HG03520 (cell line): ENCODE measurements at regions not wholly inside any gene's neighbourhood (a gene's known extent, or its start where the extent isn't known, plus 50 kb on each side); places are given as distances from the start of the nearest gene placed in this dataset.
"Not testable (repeated sequence)": the region's sequence is repeated elsewhere in the genome, so short reads cannot be mapped to it uniquely, and the experiment has no call there.

Source experiments
- ATAC-seq: cut with Tn5 transposase; IDR thresholded peaks from one replicate; pipeline ENCODE4 v1.9.1; 2021; ENCODE audit warnings: mild to moderate bottlenecking, moderate library complexity; ENCODE audit not compliant: unreplicated experiment

DNA sequence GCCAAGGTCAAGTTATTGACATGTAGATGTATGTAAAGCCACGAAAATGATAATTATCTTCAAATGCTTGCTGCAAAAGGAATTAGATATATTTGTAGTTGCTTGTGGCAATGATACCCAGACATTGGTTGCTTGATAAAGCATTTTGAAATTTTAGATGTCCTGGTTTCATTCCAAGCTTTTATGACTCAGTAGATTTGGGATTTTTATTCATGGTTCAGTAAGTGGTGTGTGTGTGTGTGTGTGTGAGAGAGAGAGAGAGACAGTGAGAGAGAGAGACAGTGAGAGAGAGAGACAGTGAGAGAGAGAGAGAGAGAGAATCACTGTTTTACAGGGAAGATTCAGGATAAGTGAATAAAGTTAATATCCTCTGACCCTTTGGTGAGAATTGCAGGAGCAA is 498.2 kb upstream of the C1orf87 start:
- no peak for ATAC-seq

DNA sequence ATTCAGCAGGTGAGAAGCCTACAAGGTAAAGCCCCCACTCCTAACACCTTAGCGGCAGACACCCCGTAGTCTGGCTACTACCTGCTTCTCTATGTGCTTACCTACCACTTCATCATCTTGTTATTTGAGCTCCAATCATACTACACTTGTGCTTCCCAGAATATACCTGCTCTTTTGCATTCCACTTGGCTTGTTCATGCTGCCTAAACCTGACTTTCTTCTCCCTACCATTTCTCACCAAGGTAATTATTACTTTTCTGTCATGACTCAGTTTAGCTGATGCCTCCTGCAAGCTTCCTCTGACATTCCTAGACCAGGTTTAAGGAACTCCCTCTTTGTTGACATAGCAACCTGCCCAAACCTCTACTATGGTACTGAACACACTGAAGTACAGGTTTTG is 495.6 kb upstream of the C1orf87 start:
- ATAC-seq = no peak

DNA sequence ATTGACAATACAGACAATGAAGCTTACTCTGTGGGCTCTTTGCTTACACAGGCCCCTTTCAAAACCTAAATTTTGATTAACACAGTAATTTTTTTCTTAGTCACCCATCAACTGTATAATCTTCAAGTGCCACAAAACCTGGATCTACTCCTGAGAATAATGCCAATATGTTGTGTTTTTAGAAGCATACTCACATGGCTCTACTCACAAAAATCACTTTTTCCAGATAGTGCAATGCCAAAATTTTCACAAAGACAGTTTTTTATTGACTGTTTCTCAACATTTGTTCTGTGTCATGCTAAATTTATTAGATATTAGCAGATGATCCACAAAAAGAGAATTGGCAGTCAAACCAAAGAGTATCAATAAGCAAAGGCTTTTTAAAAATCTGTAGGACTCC is 493.7 kb upstream of the C1orf87 start:
- ATAC-seq = no peak

DNA sequence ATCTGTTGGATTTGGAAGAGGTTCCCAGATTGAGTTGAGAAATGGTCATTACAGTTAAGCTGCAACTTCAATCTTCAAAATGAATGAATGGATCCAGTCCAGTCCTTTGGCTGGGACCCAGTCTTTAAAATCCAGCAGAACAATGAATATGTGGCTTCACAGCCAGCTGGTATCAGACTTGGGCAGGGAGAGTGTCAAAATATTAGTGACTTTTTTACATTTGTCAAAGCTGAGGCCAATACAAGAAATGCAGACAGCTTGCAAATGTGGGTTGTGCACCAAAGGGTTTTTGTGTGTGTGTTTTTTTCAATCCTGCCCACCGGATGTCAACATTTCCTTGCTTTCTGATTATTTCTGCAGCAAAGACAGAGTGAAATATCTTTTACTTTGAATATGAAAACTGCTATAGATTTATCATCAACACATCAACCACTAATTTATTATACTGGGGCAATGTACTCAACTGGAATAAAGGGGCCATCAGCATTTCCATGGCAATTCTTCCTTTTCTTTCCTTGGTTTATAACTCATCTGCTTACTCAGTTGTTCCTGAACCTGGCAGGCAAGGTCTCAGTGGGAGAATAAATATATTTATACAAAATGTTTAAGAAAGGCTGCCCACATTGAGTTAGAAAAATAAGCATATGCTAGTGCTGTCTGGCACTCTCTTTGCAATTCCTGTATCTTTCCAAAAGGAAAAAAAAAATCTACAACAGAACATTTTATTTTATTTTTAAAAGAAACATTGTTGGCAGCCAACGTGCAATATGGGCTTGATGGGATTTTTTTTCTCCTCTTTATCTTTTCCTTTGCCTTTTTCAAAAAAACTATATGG is 491.6 kb upstream of the C1orf87 start:
- ATAC-seq = no peak

DNA sequence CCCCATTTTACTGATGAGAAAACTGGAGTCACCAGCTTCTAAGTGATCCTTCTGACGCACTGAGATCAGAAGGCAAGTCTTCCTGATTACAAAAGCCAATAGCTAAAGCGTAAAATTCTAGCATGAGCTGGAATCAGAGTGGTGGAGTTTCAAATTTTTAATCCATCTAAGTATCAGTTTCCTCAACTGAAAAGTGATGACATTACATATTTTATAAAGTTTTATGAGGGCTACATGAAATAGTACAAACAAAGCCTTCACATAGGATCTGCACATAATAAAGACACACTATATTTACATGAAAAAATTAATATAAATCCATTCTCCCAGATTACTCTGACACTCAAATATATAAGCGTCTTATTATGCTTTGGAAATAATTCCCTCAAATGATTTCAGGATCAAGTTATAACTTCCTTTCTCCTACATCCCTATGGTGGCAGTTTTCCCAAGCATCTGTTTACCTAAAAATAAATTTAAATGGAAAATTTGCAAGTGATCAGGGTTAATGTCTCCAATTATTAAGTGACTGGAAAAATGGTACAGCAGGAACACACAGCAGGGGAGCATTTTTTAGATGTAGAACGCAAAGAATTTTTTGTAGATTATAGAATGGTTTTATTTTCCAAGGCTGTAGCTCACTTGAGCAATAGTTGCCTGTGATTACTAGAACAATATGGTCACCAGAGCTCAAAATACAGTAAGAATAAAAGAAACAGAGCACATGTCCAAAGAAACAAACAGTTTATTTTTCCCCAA is 490.4 kb upstream of the C1orf87 start:
- no peak for ATAC-seq

DNA sequence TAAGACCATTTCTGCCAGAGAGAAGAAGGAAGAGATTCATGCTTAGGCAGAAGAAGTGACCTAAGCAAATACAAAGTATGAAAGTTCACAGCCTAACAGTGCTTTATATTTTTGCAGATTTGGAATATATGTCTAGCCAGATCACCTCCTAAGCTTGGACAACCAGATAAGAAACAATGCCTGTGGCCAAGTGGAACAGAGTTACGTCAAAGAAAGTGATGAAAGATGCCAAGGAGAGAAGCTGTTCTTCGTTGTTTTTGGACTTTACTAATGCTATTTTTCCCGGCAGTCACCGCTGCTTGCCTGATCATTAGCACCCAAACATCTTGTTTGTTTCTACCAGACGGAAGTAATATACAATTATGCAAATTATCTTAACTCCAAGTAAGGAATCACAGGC is 489.2 kb upstream of the C1orf87 start:
- ATAC-seq = no peak

DNA sequence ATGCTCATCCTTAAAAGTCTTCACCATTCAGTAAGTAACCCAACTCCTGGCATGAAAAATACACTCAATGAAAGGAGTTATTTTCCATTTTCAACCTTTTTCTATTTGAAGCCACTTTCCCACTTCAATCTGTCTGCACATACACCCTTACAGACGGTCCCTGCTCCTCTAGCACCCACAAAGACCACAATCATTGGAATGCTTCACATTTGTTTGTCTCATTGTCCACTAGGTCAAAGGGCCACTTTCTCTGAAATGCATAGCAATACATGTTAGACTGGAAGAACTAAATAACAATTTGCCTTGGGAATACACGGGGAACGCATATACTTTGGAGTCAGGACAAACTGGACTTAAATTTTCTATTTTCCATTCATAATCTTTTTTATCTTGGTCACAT is 487.1 kb upstream of the C1orf87 start:
- ATAC-seq = no peak

DNA sequence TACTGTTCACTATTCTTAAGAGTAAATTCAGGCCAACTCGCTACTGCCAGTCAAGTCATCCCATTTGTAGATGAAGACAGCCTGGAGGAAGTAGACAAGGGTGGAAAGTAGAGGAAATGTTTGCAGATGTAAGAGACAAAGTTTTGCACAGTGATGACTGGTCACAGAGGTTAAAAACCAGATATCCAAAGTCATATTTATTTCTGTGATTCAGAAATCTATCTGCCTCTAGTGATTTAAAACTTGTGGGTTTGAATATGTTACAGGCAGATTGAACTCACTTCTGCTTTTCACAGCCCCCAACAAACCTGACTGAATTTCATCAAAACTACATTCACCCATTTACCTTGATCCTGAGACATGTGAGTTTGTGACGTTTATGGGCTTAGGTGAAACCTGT is 484.7 kb upstream of the C1orf87 start:
- ATAC-seq = no peak

DNA sequence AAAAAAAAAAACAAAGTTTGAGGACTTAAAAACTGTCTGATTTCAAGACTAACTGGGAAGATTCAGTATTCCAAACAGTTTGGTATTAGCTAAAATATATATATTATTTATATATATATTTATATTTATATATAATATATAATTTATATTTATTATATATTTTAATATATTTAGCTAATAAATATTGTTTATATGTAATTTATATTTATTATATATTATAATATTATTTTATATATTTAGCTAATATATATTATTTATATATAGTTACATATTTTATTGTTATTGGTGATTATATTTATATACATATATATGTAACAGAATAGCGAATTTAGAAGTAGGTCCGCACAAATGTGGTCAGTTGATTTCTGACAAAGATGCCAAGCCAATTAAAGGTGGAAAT is 480.2 kb upstream of the C1orf87 start:
- no peak for ATAC-seq

DNA sequence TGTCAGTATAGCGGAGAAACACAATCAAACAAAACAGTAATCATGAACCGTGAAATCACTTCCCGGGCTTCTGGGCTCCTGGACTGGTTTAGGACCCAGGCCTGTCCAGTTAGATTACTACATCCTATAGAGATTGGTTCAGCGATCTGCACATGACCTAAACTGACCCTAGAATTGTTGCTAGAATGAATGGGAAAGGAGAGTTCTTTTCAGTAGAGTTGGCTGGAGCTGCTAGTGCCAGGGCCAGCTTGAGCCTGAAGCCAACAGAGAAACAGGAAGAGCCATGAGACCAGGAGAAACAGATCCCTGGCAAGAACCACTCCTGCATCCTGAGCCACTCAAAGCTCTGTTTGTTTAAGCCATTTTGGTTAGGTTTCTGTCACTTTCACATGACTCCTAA is 474.3 kb upstream of the C1orf87 start:
- no peak for ATAC-seq

DNA sequence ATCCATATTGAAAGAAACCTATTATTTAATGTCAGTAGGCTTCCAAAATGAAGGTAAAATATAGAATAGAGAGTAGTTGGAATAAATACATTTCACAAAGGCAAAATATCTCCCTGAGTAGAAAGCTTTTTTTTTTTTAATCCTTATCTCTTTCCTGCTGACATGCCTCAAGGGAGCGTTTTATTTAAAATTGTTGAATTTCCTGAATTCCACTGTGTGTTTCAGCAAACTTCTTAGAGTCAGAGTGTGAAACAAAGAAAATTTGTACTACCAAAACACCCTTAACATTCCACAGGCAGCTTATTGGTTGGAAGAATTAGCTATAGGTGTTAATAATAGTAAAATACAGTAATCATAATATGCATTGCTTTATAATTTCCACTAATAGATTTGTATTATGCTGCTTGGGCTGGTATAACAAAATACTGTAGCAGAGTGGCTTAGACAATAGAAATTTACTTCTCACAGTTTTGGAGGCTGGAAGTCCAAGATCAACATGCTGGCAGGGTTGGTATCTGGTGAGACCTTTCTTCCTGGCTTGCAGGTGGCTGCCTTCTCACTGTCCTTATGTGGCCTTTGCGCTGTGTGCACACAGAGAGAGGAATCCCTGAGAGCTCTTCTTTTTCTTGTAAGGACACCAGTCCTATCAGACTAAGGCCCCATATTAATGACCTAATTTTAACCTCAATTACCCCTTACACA is 468.4 kb upstream of the C1orf87 start:
- ATAC-seq = no peak

DNA sequence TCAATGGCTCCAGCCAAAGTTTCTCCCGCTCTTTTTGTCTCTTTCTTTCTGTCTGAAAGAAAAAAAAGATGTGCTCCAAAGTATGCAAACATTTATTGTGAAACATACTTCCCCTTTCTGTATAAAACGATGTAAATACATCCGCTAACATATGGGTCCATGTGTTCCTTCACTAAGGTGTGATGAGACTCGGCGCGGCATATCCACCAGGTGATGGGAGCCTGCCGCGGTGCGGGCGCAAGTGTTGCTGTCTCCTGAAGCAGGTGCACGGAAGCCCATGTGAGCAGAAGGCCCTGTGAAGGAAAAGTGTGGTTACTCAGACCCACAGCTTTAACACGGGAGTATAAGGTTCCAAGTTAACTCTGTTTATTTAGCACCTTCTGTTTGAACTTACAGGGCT is 466.6 kb upstream of the C1orf87 start:
- no peak for ATAC-seq

DNA sequence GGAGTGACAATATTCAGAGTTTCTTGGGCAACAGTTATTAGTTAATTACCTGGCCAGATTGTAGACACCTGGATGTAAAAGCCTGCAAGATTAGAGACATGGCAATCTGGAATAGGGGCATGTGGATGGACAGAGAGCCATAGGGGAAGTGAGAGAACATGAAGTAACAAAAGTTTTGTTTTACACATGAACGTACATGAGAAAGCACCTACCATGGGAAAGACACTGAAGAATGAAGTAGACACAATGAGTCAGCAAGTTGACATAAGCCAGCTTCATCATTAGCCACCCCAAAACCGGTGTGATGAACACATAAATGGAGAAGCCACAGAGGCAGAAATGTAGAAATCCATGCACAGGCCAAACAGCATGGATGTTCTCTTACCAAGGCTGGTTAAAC is 462.1 kb upstream of the C1orf87 start:
- no peak for ATAC-seq

DNA sequence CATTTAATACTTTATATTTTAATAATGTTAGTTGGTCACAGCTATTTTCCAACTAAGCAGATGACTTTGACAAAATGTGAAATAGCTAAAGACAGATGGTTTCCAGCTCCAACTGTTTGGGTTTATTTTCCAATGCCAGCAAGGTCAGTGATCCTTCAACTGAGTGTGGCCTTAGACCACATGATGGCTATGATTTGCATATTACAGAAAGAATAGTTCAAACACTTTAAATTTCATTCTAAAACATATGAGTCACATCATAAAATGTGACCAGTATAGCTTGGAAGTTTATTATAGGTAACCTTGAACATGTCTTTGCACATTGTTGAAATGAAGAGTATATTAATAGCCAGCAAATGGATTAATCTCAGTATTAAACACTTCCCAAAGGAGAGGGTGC is 454.0 kb upstream of the C1orf87 start:
- no peak for ATAC-seq

DNA sequence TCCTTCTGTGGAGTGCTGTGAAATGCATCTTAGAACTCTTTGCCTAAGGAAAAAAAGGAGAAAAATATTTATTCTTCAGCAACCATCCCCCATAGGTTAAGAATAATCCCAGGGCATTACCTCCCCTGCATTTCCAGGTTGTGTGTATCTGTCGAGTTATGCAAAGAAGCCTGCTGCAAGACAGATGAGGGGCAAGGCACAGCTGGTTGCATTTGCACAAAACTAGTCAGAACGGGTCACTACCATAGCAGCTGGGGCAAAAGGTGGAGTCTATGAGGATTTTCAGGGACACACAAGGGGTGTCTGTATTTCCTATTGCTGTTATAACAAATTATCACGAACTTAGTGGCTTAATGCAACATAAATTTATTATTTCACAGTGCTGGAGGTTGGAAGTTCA is 443.4 kb upstream of the C1orf87 start:
- ATAC-seq = no peak

DNA sequence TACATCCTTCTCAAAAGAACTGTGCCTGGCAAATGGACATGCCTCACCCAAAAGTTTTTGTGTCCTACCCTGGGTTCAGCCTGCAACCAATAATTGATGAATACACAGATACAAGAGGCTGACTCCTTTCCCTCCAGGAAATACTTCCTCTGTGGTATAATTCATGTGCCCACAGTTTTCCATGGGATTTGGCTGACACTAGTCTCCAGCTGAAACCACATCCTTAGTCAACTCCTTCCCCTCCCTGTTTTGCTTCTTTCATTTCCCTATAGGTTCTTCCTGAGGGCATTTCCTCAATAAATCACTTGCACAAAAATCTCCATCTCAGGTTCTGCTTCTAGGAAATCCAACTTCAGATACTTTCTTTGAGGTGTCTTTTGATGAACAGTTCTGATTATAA is 436.6 kb upstream of the C1orf87 start:
- ATAC-seq = no peak

DNA sequence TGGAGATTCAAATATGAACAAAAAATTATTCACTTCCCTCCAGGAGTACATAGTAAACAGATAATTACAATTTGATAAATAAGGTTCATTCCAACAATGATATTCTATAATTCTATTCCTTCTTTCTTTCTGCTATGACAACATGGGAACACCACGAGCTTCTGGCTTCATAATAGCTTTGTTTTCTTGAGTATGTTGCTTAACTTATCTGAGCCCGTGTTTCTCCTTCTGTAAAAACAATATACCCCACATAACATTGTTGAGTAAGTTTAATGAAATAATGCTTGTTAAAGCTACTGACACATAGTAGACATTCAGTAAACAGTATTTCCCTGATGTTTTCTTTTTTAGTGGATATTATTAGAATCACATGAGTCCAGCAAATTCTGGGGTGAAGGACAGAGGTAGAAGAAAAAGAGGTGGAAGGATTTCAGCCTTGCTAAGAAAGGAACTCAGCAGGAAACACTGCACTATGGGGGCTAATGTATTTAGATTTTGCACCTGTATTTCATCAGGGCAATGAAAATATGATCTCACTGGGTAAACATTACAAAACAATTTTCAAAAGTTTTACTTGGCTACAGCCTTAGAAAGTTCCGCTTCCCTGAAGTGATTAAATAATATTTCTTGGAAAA is 430.8 kb upstream of the C1orf87 start:
- ATAC-seq = no peak

DNA sequence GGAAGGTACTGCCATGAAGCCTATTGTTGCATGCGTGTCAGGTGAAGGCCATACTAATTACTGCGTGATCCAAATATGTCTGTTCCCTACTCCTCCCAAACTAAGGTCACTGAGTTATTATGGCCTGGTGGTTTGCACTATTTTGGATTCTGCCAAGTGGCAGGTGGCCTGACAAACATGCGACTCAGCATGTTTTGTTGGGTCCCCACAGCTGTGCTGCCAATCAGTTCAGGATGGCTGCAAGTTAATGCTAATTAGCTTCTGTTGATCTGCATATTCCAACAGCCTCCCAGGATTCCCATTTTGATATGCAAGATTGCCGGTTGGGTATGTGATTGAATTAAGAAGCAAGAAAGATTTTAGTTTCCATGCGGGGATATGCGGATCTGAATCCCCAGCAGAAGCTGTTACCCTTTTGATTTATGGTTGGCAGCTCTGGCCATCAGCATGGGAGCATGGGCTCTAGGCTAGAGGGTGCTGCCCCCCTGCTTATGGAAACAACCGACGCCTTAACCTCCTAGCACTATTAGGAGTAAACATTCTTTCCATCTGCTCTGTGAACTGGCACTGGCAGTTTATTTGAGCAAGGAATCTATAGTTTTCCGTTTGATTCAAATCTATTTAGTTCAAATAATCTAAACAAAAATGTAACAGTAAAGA is 429.8 kb upstream of the C1orf87 start:
- ATAC-seq = no peak

DNA sequence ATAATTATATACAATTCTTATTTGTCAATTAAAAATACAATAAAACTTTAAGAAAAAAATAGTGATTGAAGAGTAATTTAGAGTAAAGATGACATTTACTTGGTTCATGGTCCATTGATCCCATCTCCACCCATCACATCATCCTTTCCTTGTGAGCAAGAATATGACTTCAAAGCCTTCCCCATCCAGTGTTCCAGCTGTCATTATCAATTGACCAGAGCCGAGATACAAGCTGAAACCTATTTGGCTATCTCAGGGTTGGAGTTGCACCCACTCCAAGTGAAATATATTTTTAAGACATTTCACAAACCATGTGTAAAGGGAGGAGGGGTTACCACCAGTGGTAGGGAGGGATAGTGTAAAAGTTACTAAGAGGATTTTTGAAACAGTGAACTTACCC is 428.9 kb upstream of the C1orf87 start:
- no peak for ATAC-seq

DNA sequence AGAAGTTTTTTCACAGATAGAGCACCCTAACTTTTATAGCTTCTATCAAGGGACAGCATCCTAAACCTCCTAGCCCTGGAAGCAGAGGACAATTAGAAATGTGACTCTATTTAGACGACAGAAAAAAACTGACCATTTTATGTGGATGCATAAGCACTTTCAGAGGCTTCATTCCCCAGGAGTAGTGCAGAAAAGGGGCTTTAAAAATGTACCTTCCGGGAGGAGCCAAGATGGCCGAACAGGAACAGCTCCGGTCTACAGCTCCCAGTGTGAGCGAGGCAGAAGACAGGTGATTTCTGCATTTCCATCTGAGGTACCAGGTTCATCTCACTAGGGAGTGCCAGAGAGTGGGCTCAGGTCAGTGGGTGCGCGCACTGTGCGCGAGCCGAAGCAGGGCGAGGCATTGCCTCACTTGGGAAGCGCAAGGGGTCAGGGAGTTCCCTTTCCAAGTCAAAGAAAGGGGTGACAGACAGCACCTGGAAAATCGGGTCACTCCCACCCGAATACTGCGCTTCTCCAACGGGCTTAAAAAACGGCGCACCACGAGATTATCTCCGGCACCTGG is 416.4 kb upstream of the C1orf87 start:
- ATAC-seq = not testable (repeated sequence)

DNA sequence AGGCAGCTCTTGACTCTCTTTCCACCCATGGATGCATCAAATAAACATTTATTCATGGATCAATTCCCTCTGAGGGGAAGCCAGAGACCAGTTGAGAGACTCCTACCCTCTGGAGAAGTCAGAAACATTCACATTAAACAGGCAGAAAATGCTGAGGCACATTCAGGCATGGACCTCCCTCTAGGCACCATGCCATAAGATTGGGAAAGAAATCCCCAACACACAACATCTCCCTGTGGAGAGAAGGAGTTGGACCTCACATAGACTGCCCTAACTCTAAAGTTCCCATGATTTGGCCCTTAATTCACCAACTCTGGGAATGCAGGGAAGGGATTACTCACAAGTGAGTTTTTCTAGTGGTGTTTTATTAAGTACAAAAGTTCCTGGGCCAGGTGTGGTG is 415.3 kb upstream of the C1orf87 start:
- ATAC-seq = no peak
